Lung (tissue), 11 donors: ENCODE measurements at regions not wholly inside any gene's neighbourhood (a gene's known extent, or its start where the extent isn't known, plus 50 kb on each side); places are given as distances from the start of the nearest gene placed in this dataset.

ENCODE experiments used
- ATAC-seq: fragments of 200-7000 bp; cut with Tn5 transposase; one replicate; pipeline ENCODE4 v1.9.1; 2020; ENCODE audit warnings: moderate number of reproducible peaks; ENCODE audit not compliant: insufficient read depth, low FRiP score
- DNase-seq, 3 donors: peaks; one replicate each; pipeline ENCODE4 v3.0.0-alpha.2; 2013 to 2017
- H3K27ac ChIP-seq, 2 donors: one replicate each; pipeline ENCODE4 v1.5.1; 2013; ENCODE audit warnings: mild to moderate bottlenecking in 2 of 2, moderate library complexity in 2 of 2, control low read depth in 1 of 2, inconsistent platforms in 1 of 2, low read depth in 1 of 2, low read length in 1 of 2
- H3K27me3 ChIP-seq, 3 donors: one replicate each; pipeline ENCODE4 v1.5.1; 2013; ENCODE audit warnings: low read length in 2 of 3; ENCODE audit not compliant: control insufficient read depth in 3 of 3, insufficient read depth in 3 of 3
- H3K36me3 ChIP-seq, 4 donors: one replicate each; pipeline ENCODE4 v1.5.1; 2013; ENCODE audit warnings: low read length in 4 of 4, mild to moderate bottlenecking in 1 of 4, moderate library complexity in 1 of 4; ENCODE audit not compliant: control insufficient read depth in 4 of 4, insufficient read depth in 4 of 4
- H3K4me1 ChIP-seq, 5 donors: one replicate each; pipeline ENCODE4 v1.5.1; 2013; ENCODE audit warnings: low read length in 5 of 5, mild to moderate bottlenecking in 2 of 5, moderate library complexity in 1 of 5; ENCODE audit not compliant: control insufficient read depth in 5 of 5, insufficient read depth in 5 of 5
- H3K4me3 ChIP-seq: one replicate; pipeline ENCODE4 v1.5.1; 2013; ENCODE audit warnings: mild to moderate bottlenecking, control low read depth, moderate library complexity
- H3K9ac ChIP-seq, 2 donors: one replicate each; pipeline ENCODE4 v1.5.1; 2013; ENCODE audit warnings: low read length in 2 of 2, control low read depth in 1 of 2; ENCODE audit not compliant: insufficient read depth in 1 of 2
- H3K9me3 ChIP-seq, 4 donors: one replicate each; pipeline ENCODE4 v1.5.1; 2013; ENCODE audit warnings: low read length in 3 of 4, mild to moderate bottlenecking in 1 of 4, moderate library complexity in 1 of 4; ENCODE audit not compliant: control insufficient read depth in 4 of 4, insufficient read depth in 3 of 4
- CTCF ChIP-seq: IDR thresholded peaks from 2 replicates; pipeline ENCODE4 v1.5.1; 2012; ENCODE audit warnings: mild to moderate bottlenecking; ENCODE audit errors: control extremely low read depth, extremely low read depth
- WGBS, 2 donors: extraction: QIAGEN DNeasy Blood & Tissue Kit; methylation state at CpG; one replicate each; pipeline ENCODE4 v1.1.7; 2013; 5-methylcytosine and 5-hydroxymethylcytosine counted together
- donor health status: control.
- donor health status: control.
- donor health status: Bipolar disorder and iron deficiency.
- donor health status: healthy.
- donor health status: DM: yes; HTN: yes; CAD: no.

- DNase-seq, result peak; percentile 59 to 91 (median 89)
These were observed 371.7 kb downstream of the BCOR start for GRCh38 chrX:39725928-39726619.

DNA sequence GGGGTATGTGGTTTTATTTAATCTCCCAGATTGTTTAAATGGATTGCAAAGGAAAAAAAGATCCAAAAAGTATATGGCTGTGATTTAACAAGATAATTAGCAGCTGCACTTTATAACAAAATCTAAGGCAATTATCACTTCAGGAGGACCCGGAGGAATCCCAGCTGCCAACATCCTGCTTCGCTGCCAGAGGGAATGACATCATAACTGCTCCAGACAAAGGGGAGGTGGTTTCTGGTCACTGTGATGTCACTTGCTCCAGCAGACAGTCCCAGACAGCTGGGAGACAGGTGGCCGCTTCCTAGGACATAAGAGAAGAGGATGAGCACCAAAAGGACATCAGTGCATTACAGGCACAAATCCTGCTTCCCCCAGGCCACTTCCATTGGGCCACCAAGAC, 371.0 kb downstream of the BCOR start:
- H3K4me3 ChIP-seq, result no peak overlapping the region
- no peak for ATAC-seq
- H3K27ac ChIP-seq, result no peak overlapping the region
- peaks cover 0 to 24% (median 14%) of the 10 kb centered on the region in 5 donors for H3K4me1 ChIP-seq
- no peak for TF ChIP-seq CTCF
- peaks cover 0 to 8% (median 0%) of the 10 kb centered on the region in 4 donors for H3K9me3 ChIP-seq
- DNase-seq, result peak; percentile 79 to 85 (median 82)
- no peak overlapping the region for H3K9ac ChIP-seq
- WGBS, 2 donors, result 48 to 57% methylated on average over 3 of the region's 3 CpGs
- H3K36me3 ChIP-seq, result no peaks in the 10 kb centered on the region
- H3K27me3 ChIP-seq, result peaks cover 0 to 8% (median 4%) of the 10 kb centered on the region in 3 donors

More at GRCh38 chrX:39725928-39726619, 371.7 kb downstream of the BCOR start:
- Histone ChIP-seq H3K27me3 (peaks cover 0 to 8% (median 5%) of the 10 kb centered on the region in 3 donors), H3K9ac (no peak overlapping the region), H3K4me1 (peaks cover 0 to 25% (median 9%) of the 10 kb centered on the region in 5 donors), H3K9me3 (peaks cover 0 to 10% (median 0%) of the 10 kb centered on the region in 4 donors), H3K36me3 (no peaks in the 10 kb centered on the region), H3K4me3 (no peak overlapping the region), H3K27ac (no peak overlapping the region)
- 36 to 57% methylated on average over 12 to 13 of the region's 13 CpGs for WGBS, 2 donors
- no peak for TF ChIP-seq CTCF
- no peak for ATAC-seq

DNA sequence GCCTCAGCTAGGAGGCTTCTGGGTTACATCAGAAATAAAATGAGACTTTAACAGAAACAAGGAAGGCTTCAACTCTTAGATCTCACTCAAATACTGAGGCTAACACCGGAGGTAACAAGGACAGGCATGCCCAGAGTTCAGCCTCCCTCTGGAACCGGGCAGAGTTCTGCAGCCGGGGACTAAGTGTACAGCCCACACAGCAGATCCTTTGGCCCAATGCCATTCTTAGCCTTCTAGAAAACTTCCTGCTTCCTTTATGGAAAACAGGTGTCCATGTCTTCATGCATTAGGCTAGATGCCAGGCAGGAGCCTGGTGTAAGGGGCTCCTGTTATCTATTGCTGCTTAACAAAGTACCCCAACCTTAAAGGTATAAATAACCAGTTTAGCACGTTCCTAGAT, 369.7 kb downstream of the BCOR start:
- no peak overlapping the region for H3K4me3 ChIP-seq
- TF ChIP-seq CTCF, result no peak
- peaks cover 0 to 7% (median 0%) of the 10 kb centered on the region in 4 donors for H3K9me3 ChIP-seq
- no peaks in the 10 kb centered on the region for H3K36me3 ChIP-seq
- no peak overlapping the region for H3K27ac ChIP-seq
- ATAC-seq, result no peak
- DNase-seq, result peak in 2 of 3 donors; percentile 29 to 54
- WGBS, 2 donors, result 61 to 63% methylated on average over 4 of the region's 4 CpGs
- H3K4me1 ChIP-seq, result peaks cover 0 to 24% (median 14%) of the 10 kb centered on the region in 5 donors
- H3K27me3 ChIP-seq, result peaks cover 0 to 5% (median 4%) of the 10 kb centered on the region in 3 donors
- H3K9ac ChIP-seq, result no peak overlapping the region
